Head of caudate nucleus (tissue), 42 donors: ENCODE measurements at regions not wholly inside any gene's neighbourhood (a gene's known extent, or its start where the extent isn't known, plus 50 kb on each side); places are given as distances from the start of the nearest gene placed in this dataset.
"Not testable (repeated sequence)": the region's sequence is repeated elsewhere in the genome, so short reads cannot be mapped to it uniquely, and the experiment has no call there.

ENCODE experiments used
- DNase-seq, 42 donors: peaks; one replicate each; pipeline versions ENCODE4 v3.0.0 to v3.0.0-alpha.2; 2020 to 2021; ENCODE audit warnings: mixed read lengths in 7 of 42
- intact Hi-C: fragments of 100-400 bp; cut with DNase I; formaldehyde crosslinking; loops from one replicate; pipeline ENCODE4 v1.15.0; 2022

DNA sequence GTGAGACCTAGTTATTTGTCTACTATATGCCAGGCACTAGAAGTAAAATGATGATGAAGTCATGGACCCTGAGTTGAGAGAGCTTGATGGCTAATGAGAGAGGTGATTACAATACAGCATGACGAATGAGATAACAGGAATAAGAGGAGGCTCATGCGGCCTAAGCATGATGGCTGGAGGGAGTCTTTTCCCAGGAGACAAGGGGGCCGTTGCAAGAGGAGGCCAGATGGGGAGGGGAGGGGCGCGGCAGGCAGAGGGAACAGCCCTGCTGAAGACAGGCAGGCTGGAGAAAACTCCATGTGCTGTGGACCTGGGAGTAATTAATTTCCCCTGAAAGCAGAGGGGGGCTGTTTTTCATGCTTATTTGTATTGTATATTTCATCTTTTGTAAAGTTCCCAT, 144.7 kb upstream of the RFLNA start:
- no peak for DNase-seq
- intact Hi-C loops = no loop called here

DNA sequence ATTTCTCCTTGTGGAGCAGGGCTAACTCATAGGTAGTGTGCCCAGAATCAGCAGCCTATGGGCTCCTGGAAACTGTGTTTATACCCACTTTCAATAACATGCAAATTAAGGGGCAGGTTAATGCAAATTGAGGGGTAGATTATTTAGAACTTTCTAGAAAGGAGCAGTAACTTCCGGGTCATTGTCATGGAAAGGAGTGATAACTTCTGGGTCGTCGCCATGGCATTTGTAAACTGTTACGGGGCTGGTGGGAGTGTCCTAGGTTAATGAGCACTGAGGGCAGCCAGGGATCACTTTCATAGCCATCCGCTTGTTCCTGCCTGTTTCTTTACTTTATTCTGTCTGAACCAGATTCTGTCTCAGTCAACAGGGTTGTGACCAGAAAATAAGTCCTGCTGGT, 143.3 kb upstream of the RFLNA start:
- no peak for DNase-seq
- intact Hi-C loops = no loop called here

DNA sequence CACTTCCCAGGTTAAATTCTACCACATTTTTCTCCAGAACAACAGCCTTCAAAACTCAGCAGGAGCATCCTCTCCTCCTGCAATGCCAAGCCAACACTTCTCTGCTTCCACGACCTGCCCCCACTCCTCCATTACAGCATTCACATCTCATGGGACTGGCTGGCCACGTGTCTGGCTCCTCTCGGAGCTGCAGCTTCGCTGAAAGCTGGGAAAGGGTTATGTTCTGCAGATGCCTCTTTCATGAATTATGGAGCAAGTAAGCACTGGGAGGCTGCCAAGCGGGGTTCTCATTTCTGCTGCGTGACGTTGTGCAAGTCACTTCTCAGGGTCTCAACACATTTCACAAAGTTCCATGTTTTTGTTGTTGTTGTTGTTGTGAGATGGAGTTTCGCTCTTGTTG, 142.2 kb upstream of the RFLNA start:
- intact Hi-C loops = no loop called here
- peak in 3 of 42 donors; percentile 4 to 12 (median 8) for DNase-seq

DNA sequence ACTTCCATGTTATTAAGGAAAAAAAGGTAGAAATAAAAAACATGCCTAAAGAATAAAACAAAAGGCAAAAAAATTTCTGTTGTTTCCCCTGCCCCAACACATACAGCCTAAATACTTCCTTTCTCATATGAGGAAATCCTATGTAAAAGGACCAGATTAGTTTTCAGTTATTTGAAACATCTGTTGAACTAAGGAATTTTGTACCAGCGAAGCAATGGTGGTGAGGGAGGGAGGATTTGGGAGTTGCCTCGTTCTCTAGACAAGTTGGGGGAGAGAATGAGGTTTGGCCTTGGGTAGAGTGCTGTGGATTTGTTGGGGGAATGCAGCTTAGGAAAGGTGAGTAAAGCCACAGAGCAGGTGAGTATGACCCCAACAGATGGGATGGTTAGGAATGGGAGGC, 141.5 kb upstream of the RFLNA start:
- intact Hi-C loops = no loop called here
- DNase-seq = no peak

DNA sequence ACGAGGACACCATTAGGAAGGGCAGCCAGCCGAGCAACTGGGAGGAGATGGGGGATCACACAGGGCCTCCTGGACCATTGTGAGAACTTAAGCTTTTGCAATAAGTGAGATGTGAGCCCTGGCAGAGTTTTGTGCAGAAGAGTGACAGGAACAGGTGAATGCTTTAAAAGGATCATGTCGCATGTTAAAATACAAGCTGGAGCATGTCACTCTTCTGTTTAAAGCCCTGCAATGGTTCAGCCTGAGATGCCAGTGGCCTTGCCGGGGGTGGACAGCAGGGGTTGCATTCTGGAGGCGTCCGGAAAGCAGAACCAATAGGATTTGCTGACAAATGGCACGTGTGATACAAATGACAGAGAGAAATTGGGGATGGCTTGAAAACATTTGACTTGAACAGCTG, 137.5 kb upstream of the RFLNA start:
- DNase-seq = no peak

DNA sequence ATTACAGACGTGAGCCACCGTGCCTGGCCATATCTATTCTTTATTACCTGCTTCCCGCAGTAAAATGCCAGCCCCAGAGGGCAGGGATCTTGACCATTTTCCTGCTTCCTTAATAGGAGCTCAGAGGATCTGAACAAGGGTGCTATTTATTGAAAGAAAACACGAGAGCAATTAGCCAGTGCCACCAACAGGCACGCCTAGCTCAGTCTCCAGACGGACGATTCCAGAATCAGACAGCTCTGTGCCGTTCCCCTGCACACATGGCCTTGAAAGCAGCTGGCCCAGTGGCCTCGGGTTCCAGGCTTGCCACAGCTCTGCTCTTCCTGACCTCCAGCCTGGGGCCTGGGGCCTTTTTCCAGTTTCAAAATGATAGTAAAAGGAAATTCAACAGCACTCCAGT, 135.2 kb upstream of the RFLNA start:
- peak in 4 of 42 donors; percentile 21 to 45 (median 26) for DNase-seq
- intact Hi-C loops = no loop called here

More for the DNA sequence above, 137.5 kb upstream of the RFLNA start:
- intact Hi-C loops = no loop called here

DNA sequence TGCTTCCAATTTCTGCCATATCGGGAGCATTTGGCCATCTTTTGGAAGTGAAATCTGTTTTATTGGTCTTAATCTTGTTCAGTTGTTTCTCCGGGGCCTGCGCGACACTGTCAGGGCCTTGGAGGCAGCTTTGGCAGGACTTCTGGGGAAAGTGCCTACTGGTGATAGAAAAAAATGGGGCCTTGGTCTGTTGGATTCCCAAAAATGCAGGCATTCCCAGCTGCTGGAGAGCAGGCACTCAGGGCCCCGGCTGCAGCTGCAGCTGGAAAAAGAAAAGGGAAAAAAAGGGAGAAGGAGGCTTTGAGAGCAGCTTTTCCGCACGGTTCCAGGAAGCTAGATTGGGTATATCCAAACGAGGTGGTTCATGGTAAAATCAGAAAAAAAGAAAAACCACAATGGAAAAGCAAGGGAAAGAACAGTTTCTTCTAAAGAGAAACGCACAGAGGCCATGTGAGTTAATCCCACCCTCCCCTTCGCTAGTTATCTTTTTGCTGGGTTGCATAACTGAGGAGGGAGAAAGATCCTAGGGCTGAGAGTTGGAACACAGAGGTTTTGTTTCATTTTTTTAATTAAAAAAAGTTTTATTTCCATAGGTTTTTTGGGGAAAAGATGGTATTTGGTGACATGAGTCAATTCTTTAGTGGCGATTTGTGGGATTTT, 134.7 kb upstream of the RFLNA start:
- no peak for DNase-seq
- intact Hi-C loops = no loop called here

DNA sequence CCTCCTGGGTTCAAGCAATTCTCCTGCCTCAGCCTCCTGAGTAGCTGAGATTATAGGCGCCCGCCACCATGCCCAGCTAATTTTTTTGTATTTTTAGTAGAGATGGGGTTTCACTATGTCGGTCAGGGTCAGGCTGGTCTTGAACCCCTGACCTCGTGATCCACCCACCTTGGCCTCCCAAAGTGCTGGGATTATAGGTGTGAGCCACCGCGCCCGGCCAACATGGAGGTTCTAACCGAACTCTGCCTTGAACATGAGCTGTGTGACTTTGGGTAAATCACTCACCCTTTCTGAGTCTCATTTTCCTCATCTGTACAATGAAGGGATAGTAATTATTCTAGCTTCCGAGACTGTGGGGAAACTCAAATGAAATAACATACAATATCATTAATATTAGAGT, 133.5 kb upstream of the RFLNA start:
- DNase-seq, intact Hi-C loops: not testable (repeated sequence)

DNA sequence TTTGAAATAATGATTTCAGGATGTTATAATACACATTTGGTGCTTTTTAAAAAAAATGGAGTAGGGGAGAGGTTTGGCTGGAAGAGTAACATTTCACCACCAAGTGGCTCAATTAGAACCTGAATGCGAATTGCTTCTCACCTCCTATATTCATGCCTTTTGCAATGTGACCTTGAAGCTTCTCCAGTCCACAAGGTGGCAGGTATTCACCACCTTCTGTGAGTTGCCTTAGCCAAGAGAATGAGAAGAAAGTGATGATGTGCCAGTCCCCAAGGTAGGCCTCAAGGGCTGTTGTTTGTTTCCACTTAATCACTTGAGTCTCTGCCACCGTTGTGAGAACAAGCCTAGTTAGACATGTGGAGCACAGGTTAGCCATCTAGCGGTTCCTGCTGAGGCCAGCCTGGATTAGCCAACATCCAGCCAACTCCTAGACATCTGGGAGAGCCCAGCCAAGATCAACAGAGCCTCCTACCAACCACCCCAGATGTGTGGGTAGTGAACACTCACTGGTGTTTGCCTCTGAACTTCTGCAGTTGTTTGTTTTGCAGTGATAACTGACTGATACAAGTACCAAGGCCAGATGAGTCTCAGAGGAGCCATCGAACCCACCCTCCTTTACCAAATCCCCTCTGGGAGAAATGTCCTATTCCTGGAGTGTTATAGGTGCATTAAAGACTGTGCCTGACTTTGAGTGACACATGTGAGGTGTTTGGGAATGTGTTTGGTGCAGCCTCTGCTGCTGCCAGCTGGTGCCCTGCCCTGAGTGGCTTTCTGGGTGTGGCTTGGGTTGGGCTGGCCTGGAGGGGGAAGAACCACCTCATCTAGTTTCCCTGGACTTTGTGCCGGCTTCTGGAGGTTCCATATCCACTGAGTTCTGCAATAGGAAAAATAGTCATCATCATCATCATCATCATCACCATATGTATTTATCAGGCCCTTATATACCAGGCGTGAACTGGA, 132.5 kb upstream of the RFLNA start:
- DNase-seq = no peak
- intact Hi-C loops = no loop called here

DNA sequence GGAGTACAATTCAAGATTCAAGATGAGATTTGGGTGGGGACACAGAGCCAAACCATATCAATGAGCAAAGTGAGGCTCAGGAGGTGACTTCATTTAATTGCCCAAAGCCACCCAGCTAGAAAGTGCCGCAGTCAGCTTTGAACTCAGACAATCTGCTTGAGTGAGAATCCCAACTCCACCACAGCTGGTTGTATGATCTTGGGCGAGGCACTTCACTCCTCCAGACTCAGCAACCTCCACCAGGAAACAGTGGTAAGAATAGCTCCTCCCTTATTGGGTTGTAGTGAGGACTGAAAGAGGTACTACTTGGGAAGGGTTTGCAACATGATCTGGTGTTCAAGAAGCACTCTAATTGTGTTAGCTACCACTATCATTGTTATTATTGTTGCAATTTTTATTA, 129.2 kb upstream of the RFLNA start:
- intact Hi-C loops = no loop called here
- no peak for DNase-seq

DNA sequence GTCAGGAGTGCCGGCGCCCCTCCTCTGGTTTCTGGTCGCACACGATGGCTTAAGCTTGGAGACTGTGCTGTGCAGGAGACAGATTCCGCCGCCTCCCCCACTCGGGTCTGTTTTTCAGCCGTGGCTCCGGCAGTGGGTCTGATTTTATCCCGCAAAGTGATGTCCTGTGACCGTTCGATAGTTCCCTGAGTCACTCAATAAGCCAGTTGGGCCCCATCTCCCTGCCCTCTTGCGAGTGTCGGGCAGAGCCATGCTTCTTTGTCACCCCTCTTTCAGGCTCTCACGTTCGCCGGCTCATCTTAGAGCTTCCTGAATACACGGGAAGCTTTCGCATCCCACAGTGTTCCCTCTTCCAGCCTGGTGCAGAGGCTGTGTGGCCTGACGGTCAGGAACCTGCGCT, 127.8 kb upstream of the RFLNA start:
- DNase-seq = no peak

DNA sequence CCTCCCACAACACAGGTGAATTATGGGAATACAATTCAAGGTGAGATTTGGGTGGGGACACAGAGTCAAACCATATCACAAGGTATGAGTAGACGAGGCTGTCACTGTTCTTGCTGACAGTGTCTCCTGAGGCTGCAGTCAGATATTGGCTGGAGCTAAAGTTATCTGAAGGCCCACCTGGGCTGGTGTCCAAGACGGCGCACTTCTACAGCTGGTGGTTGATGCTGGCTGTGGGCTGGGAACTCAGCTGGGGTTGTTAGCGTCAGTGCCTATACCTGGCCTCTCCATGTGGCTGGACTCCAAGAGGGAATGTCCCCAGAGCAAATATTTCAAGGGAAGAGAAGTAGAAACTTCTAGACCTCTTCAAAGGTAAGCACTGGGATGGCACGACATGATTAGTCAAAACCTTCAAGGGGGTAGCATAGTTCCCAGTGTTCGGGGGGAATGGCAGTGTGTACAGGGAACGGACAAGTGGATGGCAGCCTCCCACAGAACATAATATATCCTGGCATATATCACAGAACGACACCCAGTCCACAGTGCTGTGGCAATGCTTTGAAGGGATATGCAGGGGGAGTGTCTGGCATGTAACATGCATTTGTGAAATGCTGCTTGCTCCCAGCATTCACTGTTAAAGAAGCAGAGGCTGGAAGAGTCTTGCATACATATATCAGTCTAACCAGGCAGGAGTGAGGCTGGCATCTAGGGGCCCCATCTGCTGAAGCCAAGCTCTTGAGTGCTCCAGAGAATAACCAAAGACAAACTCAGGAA, 126.7 kb upstream of the RFLNA start:
- DNase-seq = no peak
- intact Hi-C loops = no loop called here

More for the DNA sequence above, 127.8 kb upstream of the RFLNA start:
- intact Hi-C loops = no loop called here

DNA sequence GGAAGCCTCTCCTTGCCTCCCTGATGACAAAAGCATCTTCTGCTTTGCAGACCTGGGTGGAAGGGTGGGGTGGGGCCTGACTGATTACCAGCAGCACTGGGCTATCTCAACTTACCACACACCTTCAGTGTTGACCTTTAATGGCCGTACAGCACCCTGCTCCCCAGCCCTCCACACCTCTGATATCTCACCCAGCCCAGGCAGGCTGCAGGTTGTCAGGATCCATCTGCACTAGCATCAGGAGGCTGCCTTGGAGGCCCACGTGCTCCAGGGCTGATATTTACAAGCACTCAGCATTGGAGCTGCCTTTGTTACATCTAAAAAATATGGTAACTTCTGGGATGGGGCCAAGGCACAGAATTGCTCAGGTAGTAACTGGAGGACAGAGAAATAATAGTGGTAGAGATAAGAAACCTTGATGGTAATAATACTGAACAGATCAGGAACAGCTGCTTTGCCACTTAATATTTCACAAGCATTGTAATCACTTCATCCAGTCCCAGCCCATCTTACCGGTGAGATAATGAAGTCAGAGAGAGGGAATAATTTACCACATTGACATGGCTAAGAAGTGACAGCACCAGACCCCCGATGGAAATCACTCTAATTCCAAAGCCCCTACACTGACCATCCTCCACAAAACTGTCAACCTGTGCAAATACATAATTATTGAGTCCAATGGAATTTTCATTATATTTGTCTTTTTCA, 125.2 kb upstream of the RFLNA start:
- intact Hi-C loops = no loop called here
- DNase-seq = no peak

DNA sequence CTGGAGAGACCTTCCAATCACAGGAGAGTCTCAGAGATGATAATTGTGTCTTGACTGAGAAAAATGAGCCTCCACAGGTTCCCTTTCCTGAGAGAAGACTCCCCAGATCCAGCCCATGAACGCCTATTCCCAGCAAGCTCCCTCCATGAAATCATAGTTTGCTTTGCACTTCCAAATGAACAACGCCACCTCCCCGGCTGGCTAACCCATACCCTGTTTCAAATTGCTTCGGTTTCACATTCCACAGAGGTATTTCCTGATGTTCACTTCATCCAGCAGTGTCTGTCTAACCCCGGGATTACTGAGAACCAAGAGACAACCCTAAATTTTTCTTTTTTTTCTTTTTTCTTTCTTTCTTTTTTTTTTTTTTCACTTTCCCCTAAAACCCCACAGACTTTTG, 124.1 kb upstream of the RFLNA start:
- intact Hi-C loops = no loop called here
- DNase-seq = no peak

DNA sequence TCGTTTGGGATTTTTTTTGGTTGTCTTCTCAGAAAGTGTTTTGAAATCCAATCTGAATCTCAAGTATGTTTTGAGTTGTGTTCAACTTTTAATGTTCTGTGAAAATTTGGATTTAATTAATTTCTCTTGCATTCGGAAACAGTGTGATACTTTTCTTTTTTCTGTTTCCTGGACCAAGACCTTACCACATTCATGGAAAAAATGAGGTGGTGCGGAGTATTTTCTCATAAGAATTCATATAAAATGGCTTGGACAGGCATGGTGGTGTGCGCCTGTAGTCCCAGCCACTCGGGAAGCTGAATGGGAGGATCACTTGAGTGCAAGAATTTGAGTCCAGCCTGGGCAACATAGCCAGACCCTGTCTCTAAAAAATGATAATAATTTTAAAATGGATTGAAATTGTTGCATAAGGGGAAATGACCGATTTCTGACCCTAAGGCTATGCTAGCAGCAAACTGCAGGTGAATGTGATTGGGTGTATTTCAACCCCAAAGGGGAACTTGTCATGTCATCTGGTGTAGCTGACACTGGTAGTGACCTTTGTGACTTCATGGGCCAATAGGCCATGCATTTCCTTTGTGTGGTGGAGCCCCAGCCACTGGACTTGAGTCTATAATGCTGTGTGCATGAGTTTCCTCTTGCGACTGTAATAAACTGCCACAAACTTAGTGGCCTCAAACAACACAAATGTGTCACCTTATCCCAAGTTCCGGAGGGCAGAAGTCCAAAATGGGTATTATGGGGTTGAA, 123.5 kb upstream of the RFLNA start:
- DNase-seq = no peak
- intact Hi-C loops = no loop called here

DNA sequence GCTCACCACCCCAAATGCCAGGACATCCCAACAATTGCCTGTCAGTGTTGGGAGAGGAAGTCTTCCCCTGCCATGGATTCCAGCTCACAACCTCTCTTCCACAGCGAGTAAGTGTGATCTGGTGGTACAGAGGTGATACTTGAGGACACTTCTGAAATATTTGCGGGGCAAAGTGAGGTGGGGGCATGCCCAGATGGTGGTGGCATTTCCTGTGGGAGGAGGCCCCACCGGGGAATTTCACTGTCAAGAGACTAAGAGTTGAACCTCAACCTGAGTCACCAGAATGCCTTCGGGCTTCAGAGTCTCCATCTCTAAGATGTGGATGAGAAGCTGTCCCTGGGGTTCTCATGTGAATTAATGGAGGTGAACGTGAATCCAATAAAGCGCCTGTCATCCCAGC, 122.3 kb upstream of the RFLNA start:
- no peak for DNase-seq
- intact Hi-C loops = no loop called here

DNA sequence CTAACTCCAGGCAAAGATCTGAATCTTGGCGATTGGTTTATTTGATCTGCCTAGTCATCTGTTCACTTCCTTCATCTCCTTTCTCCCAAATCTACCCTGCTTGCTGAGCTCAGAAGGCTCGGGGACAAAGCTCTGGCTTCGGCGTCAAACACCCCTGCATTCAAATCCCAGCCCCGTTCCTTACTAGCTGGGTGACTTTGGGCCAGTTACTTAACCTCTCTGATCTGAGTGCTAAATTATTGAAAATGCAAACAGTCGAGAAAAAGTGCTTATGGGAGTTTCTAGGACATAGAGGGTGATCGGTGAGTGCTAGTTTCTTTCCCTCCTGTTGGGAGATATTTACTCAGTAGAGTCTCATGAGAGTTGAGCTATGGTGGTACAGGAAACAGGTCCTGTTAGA, 121.2 kb upstream of the RFLNA start:
- intact Hi-C loops = no loop called here
- DNase-seq = no peak
